ENCODE measurements at regions not wholly inside any gene's neighbourhood (a gene's known extent, or its start where the extent isn't known, plus 50 kb on each side); places are given as distances from the start of the nearest gene placed in this dataset.

DNA sequence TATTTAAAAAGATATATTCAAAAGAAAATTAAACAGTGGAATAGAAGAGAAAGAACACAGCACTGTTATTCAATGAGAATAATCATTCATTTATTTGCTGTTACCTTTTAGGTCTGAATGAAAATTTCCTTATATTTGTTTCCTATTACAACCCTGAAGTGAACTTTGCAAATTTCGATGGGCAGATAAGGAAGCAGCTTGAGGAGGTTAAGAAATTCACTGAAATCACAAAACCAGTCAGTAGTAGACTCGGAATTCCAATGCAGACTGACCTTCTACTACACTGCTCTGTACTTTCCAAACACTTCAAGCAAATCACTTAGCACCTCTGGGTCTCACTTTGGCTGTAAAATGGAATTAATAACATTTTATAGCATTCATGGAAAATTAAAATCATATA lies 172.0 kb upstream of the TP63 start:
- TF ChIP-seq ZNF248 (tag by site-specific recombination; IDR thresholded peaks at IDR 0.05) (no peak), ZNF274 (IDR thresholded peaks at IDR 0.05; ENCODE audit: low read length) (no peak), ZNF274 (tag by site-specific recombination; IDR thresholded peaks at IDR 0.05; ENCODE audit: borderline replicate concordance) (no peak), HOXC10 (CRISPR knock-in tag; IDR thresholded peaks at IDR 0.05) (no peak)
- TF ChIP-seq, protein P1, sequence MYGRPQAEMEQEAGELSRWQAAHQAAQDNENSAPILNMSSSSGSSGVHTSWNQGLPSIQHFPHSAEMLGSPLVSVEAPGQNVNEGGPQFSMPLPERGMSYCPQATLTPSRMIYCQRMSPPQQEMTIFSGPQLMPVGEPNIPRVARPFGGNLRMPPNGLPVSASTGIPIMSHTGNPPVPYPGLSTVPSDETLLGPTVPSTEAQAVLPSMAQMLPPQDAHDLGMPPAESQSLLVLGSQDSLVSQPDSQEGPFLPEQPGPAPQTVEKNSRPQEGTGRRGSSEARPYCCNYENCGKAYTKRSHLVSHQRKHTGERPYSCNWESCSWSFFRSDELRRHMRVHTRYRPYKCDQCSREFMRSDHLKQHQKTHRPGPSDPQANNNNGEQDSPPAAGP (tag by site-specific recombination; IDR thresholded peaks at IDR 0.05), result no peak

All from HEK293 (cell line).